ENCODE measurements at regions not wholly inside any gene's neighbourhood (a gene's known extent, or its start where the extent isn't known, plus 50 kb on each side); places are given as distances from the start of the nearest gene placed in this dataset.
A peak's percentile ranks its signal among the peaks of the same experiment; 100 is the strongest.
"Not testable (repeated sequence)": the region's sequence is repeated elsewhere in the genome, so short reads cannot be mapped to it uniquely, and the experiment has no call there.

DNA sequence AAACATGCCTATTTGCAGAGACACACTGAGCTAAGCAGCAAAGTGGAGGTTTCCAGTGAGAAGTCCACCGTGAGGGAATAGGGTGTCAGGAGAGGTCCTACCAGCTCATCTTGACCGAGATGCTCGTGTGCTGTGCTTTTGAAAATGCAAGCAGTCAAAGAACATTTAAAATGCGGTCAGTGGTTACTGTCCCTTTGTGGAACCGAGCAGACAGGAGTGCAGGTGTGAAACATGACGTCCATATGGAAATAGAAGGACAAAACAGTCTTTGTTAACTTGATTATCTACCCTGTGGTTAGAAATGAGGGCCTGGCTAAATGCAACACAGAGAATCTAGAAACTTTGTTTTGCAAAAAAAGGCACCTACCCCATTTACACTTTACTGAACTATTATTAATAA, 473.3 kb downstream of the SPATA31A6 start:
- DNase-seq (ENCODE audit: low read depth, low spot score), result not testable (repeated sequence)

DNA sequence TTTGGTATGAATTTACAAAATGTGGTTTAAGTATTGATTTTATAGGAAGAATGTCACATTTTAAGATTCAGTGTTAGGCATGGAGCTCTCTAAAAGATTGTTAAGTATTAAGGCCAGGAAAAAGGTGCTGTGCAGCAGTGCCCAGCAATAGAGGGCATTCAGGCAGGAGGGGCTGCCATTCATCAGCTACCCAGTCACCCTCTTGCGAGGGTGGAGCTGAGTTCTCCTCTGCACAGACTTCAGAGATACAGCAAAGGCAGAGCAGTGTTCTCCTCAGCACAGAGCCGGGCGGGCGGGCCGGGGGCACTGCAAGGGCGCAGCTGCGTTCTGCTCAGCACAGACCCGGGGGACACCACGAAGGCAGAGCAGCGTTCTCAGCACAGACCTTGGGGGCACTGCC, 474.0 kb downstream of the SPATA31A6 start:
- not testable (repeated sequence) for DNase-seq (ENCODE audit: low read depth, low spot score)

DNA sequence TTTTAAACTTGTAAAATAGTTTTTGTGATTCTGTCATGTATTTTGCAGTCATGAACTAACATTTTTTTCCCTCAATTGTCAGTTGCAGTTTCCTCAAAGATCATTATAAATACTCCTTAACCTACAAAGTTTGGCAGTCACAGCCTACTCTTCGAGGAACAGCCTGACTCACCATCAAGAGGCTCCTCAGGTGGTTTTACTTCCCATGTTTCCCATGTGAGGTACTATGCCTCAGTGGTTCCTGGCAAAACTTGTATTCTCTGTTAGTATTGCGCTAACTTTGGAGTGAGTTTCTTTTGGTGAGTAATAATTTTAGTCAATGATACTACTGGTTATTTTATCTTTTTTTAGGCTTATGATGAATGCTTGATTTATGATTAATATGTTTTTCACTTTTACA, 513.7 kb downstream of the SPATA31A6 start:
- DNase-seq (ENCODE audit: low read depth, low spot score), result not testable (repeated sequence)

DNA sequence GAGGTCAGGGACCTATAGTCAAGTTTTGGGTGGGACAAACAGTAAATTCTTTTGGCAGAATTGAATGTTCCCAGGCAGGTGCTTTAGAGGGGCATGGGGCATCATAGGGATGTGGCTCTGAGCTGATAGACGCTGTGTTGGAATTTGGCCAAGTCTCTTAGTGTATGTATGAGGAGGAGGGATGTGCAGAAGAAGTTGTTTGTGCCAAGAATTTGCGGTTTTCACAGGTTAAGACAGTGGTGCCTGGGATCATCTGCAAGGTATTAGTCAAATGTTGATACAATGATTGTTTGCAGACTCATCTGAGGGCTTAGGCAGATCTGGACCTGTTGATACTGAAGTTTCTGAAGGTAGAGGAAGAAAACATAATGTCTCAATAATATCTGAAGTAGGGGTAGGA, 519.4 kb downstream of the SPATA31A6 start:
- not testable (repeated sequence) for DNase-seq (ENCODE audit: low read depth, low spot score)

DNA sequence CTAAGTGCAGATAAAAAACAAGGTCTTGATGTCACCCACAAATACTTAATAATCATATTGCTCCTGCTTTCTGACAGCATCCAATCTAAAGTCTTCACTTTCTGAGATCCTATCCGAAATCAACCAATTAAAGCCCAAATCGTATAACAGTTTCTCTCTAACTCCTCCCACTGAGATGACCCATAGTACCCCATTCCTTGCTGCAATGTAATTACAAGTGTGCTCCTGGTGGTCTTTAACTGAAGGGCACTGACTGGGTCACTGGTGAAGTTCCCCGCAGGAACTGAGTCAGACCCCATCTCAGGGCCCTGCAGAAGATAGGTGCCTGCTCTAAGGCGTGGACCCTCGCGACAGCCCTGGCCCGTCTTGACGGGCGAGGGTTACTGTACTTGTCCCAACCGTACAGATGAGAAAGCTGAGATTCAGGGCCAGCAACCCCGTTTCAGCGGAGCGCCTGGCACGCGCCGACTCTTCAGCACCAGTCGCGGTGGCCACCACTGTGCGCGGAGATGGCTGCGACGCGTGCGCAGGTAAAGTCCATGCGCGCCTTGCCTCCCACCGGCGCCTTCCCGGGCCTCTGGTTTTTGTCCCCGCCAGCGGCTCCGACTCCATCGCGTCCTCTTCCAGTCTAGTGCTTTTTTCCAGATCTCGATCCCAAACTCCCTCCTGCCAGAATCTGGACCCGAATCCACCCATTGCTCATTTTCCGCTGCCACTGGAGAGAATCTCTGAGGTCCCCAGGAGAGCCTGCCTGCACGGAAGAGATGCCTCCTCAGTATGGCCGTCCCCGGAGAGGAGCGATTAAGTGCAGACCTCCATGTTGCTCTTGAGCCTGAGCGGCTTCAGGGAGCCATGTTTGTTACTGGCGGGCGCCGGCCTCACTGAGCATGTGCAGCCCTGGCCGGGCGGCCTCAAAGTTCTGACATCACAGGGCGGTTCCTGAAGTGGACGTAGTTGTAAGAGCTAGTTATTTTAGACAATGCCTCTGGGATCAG, 541.7 kb downstream of the SPATA31A6 start:
- DNase-seq (ENCODE audit: low read depth, low spot score), result not testable (repeated sequence)

DNA sequence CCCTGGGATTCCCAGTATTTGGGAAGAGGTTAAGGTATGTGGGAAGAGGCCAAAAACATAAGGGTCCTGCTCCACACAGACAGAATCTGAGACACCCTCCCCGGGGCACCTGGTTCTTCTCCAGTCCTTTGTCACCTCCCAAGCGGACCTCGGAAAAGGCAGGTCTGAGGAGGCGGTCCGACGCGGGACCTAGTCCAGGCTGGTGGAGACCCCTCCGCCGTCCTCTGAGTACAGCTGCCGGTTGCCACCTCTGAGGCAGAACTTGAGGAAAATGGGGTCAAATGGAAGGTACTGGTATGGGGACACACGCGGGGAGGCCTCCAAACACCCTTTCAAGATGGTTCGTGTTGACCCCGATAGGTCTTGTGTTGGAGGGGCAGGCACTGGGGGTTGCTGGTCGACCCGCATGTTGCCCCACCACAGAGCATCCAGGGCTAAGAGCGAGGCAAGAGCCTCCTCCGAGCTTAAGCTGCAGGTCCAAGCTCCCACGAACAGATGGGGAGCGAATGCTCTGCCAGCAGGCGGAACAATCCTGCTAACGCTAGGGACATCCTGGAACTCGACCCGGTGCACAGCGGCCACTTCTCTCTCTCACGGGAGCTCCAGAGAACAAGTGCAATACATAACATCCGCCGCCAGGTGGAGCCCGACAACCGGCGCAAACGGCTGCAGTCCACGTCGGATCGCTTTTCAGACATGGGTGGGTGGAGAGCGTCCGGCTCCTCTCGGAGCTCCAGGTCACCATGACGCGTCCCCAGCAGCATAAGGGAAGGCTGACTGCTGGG, 559.8 kb downstream of the SPATA31A6 start:
- peak; percentile 94 for DNase-seq (ENCODE audit: low read depth, low spot score)

DNA sequence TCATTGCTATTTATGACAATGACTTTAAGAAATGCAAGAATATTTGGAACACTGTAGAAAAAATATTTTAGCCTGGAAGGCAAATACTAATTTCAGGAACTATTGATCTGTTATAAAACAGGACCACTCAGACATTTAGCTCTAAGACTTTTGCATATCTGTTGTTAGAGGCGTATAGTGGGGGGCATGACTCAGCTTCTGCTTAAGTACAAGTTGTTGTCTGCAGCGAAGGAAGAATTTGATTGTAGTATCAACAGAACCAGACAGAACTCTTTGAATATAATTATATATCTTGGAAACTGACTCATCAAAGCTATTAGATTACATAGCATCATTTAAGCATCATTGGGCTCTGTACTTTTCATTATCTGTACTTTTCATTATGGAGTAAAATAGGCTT, 573.8 kb downstream of the SPATA31A6 start:
- not testable (repeated sequence) for DNase-seq (ENCODE audit: low read depth, low spot score)

DNA sequence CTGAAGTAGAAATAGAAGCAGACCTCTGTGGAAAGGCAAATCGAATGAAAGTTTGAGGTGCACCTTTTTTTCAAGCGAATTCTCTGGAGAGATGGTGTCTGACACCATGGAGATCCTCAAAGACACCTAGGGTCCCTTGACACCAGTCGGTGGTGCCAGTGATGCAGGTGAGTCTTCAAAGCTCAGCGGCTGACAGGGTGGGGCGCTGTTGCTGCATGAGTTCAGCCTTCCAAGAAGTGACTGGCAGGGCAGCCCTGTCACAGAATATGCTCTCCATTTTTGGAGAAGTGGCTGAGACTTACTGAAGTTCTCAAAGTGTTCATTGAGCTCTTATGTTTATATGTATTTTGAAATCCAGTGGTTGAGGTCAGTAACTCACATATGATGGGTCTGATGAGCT, 575.9 kb downstream of the SPATA31A6 start:
- DNase-seq (ENCODE audit: low read depth, low spot score), result not testable (repeated sequence)

DNA sequence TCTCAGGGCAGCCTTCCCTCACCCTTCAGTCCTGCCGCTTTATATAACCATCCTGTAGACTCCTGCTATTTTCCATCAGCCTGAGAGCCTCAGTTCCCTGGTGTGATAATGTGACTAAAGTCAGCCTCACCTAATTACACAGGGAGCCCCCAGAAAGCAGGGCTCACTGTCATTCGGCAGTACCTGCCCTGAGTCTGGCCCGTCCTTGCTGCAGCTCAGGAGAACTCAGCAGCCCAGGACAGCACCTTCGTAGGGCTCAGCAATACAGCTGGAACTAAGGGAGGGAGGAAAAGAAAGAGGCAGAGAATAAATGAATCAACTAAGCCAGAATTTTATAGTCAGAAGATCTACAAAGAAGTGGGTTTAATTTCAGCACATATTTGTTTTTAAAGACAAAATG, 598.7 kb downstream of the SPATA31A6 start:
- not testable (repeated sequence) for DNase-seq (ENCODE audit: low read depth, low spot score)

DNA sequence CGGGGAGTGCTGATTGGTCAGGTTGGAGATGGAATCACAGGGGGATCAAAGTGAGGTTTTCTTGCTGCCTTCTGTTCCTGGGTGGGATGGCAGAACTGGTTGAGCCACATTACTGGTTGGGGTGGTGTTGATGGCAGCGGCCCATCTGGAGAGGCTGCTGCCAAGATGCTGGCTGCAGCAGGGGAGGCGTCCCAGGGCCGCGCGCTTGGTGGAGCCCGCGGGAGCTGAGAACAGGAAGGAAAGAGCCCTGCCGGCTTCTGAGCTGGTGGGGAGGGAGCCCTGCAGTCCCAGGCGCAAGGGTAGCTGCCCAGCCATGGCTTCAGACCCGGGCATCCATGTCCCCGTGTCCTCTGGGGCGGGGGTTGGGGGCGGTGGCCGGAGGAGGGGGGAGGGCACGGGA, 609.3 kb downstream of the SPATA31A6 start:
- DNase-seq (ENCODE audit: low read depth, low spot score), result not testable (repeated sequence)

DNA sequence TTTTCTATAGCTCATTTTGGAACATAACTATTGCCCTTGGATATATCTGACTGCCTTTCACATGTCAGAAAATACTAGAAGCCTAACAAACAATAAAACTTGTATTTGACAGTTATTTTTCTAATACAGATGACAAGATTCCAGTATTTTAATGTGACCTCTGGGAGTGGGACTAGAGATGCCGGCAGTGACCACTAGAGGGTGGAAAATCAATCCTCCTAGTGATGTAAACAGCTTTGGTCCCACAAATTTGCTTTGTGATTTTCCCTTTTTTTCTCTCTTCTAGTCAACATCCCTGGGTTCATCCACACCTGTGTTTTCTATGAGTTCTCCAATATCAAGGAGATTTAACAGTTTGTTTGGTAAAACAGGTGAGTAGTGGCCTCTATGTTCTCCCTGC, 615.1 kb downstream of the SPATA31A6 start:
- not testable (repeated sequence) for DNase-seq (ENCODE audit: low read depth, low spot score)

DNA sequence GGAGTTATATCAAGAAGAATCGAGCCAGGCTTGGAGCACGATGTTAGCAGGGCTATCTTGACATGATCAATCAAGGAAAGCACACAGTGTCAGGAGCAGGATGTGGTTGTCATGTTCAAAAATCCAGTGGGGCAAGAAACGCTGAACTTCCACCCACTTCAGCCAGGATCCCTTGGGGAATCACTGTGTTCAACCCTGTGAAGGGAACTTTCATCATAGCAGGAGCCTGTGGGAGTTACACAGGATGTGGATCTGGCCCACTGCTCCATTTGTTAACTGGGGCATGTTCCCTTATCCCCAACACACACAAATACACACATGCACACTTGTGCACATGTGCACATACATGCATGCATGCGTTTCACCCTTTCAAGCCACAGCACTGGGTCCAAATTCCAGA, 619.3 kb downstream of the SPATA31A6 start:
- DNase-seq (ENCODE audit: low read depth, low spot score), result not testable (repeated sequence)

DNA sequence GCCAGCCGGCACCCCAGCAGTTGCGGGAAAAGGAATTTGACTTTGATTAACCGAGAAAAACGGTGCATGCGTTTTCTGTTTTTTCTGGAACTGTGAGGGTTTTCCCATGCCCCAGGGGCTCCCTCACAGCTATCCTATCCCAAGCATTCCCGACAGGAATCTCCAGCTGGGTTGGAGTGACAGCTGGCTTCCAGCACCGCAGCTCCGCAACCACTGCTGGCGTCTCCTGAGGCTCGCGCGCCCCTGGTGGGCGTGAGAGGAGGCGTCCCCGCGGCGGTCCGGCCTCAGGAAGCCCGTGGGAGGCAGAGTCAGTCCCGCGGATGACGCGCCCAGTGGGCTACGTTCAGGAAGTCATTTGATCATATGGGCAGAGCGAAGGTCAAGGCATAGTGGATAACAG, 623.2 kb downstream of the SPATA31A6 start:
- peak; percentile 39 for DNase-seq (ENCODE audit: low read depth, low spot score)

DNA sequence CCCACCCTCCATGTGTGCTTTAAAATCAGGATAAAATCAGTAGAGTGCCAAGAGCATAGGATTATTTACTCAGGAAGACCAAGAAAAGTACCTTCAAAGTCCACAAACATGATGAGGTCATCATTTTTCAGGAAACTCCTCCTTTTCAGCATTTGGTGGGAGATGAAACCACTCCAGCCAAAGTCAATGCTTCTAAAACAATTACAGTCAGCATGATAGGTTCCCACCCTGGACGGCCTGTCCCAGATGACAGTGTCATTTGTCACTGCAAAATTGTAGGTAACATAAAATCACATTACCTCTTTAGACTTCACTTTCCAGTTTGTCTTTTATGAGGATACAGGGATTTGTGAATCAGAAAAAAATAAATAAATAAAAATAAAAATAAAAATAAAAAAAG, 638.0 kb downstream of the SPATA31A6 start:
- DNase-seq (ENCODE audit: low read depth, low spot score), result not testable (repeated sequence)

DNA sequence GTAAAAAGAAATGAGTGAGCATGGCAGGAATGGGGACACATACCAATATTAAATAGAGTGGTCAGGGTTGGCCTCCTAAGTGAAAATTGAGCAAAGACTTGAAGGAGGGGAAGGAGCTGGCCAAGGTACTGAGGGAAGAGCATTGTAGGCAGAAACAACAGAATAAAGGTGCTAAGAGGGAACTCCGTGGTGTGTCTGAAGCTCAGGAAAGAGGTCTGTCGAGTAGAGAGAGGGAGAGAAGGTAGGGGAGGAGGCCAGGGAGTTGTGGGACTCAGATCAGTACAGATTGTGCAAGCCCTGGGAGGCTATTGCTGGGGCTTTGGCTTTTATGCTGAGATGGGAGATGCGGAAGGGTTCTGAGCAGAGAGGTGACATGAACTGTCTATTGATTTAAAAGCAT, 664.7 kb downstream of the SPATA31A6 start:
- not testable (repeated sequence) for DNase-seq (ENCODE audit: low read depth, low spot score)

DNA sequence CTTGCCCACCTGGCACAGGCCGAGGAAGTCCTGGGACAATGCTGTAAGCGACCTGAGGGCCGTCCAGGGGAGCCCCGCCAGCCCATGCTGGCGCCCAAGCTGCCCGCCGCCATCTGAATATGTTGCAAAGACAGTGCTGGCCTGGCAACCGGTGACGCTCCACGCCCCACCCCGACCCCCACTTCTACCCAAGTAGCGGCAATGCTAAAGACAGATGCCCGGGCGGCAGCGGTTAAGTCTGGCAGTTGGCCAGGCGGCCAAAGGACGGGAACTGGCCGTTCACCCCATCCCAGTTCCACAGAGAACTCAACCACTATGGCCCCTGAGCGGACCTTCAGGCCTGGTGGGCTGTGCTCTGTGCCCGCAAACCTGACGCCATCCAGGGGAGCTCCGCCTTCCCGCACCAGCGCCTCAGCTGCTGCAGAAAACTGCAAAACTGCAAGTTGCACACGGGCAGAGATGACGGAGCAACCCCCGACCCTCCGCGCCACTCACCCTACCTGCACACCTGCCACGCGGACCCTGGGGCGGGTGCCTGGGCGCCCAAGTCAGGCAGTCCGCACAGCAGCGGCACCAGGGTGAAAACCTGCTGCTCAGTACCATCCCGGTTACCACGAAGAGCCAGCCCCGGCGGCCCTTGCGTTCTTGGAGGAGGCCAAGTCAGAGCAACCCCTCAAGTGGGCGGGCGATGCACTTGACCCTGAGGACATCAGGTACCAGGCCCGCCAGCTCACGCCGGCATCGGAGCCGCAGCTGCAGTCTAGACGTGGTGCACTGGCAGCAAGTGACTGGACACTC, 667.6 kb downstream of the SPATA31A6 start:
- DNase-seq (ENCODE audit: low read depth, low spot score), result not testable (repeated sequence)

DNA sequence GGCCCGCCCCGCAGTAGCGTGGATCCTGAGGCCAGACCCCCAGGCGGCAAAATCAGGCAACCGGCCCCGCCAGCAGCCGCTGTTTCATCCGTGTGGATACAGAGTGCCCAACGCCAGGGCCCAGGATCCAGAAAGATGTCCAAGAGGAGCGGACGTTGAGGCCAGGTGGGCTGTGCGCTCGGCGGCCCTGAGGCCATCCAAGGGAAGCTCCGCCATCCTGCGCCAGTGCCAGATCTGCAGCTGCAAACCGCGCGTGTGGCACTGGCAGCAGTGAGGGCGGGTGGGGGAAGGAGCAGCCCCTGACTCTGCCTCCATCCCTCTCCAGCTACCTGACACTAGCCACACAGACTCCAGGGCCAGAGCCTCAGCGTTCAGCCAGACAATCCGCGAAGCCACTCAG, 668.2 kb downstream of the SPATA31A6 start:
- not testable (repeated sequence) for DNase-seq (ENCODE audit: low read depth, low spot score)

DNA sequence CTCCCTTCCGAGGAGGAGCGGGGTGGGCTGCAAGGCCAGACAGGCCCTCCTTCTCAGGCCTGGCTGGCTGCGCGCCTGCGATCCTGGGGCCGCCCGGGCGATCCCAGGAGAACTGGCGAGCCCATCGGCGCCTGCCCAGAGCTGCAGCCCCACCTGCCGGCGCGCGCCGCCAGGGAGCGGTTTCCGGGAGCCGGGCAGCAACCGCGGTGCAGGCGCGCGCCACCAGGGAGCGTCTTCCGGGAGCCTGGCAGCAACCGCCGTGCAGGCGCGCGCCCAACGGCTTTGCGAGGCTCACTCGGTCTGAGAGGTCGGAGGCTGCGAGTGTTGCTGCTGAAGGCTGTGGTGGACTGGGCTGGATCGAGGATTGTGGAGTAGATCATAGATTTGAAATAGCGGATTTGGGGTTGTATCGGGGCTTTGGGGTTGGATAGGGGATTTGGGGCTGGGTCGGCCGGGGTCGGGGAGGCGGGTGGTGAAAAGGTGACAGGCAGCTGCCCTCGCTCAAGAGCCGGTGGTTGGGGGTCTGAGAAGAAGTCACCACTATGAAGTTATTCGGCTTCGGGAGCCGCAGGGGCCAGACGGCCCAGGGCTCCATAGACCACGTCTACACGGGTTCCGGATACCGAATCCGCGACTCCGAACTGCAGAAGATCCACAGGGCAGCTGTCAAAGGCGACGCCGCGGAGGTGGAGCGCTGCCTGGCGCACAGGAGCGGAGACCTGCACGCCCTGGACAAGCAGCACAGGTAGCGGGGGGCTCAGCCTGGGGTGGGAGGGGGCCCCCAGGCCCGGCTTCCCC, 668.9 kb downstream of the SPATA31A6 start:
- peak; percentile 80 for DNase-seq (ENCODE audit: low read depth, low spot score)

DNA sequence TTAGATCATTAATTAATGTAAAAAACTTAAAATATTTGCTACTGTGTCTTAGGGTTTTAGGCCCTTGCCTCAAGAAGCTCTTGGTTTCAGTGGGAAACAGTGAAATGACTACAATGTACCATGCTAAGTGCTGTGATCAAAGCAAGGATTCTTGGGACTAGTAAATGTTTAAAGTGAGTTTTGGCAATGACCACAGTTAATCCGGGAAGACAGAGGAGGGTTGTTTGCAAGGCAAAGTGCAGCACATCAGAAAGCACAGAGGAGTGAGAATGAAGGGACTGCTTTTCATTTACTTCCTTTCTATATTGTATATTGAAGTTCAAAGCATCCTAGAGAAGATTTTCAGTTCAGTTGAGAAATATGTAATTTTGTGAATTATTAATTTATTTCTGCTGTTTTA, 676.7 kb downstream of the SPATA31A6 start:
- DNase-seq (ENCODE audit: low read depth, low spot score), result not testable (repeated sequence)

DNA sequence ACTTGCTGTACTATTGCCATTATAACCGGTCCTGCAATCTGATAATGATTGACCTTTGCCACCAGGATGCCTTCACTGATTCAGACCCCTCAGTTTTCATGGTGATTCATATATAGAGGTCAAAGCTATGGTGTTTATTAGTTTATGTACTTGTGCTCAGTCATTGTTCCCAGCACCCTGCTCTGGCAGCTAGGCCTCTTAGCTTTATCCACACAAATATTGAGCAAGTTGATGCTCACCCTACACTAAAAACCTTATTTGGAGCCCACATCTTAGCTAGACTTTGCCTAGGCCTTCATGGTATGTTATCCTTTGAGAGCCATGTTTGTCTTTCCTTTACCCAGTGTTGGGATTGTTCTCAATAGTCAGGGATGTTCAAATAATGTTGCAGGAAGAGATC, 679.0 kb downstream of the SPATA31A6 start:
- not testable (repeated sequence) for DNase-seq (ENCODE audit: low read depth, low spot score)

Measured in ELF-1 (cell line).